C4-2B (cell line): ENCODE measurements at regions not wholly inside any gene's neighbourhood (a gene's known extent, or its start where the extent isn't known, plus 50 kb on each side); places are given as distances from the start of the nearest gene placed in this dataset.
"Not testable (repeated sequence)": the region's sequence is repeated elsewhere in the genome, so short reads cannot be mapped to it uniquely, and the experiment has no call there.

Experiments used
- H3K27ac ChIP-seq: fragments of 450-650 bp; 2 replicates; pipeline ENCODE4 v1.5.1; 2017
- ZFX ChIP-seq: fragments of 450-650 bp; IDR thresholded peaks from 2 replicates; pipeline ENCODE4 v1.6.1; 2017
- TF ChIP-seq, protein P1 (sequence below): fragments of 450-650 bp; conservative IDR thresholded peaks from 2 replicates; pipeline ENCODE4 v1.5.1; 2017; ENCODE audit warnings: mild to moderate bottlenecking

GRCh38 chr9:78172610-78173009 is 63.3 kb upstream of the CEP78 start:
- not testable (repeated sequence) for H3K27ac ChIP-seq

- TF ChIP-seq ZFX: no peak
- TF ChIP-seq, protein P1, sequence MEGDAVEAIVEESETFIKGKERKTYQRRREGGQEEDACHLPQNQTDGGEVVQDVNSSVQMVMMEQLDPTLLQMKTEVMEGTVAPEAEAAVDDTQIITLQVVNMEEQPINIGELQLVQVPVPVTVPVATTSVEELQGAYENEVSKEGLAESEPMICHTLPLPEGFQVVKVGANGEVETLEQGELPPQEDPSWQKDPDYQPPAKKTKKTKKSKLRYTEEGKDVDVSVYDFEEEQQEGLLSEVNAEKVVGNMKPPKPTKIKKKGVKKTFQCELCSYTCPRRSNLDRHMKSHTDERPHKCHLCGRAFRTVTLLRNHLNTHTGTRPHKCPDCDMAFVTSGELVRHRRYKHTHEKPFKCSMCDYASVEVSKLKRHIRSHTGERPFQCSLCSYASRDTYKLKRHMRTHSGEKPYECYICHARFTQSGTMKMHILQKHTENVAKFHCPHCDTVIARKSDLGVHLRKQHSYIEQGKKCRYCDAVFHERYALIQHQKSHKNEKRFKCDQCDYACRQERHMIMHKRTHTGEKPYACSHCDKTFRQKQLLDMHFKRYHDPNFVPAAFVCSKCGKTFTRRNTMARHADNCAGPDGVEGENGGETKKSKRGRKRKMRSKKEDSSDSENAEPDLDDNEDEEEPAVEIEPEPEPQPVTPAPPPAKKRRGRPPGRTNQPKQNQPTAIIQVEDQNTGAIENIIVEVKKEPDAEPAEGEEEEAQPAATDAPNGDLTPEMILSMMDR: no peak
- no peak overlapping the region for H3K27ac ChIP-seq
Measured at GRCh38 chr9:78171651-78172050, 64.2 kb upstream of the CEP78 start.

- no peak for TF ChIP-seq ZFX
- TF ChIP-seq, protein P1: no peak
- H3K27ac ChIP-seq: no peak overlapping the region
Measured at GRCh38 chr9:78169125-78169524, 66.8 kb upstream of the CEP78 start.

- no peak for TF ChIP-seq ZFX
- TF ChIP-seq, protein P1: no peak
- no peak overlapping the region for H3K27ac ChIP-seq
Measured at GRCh38 chr9:78167356-78167755, 68.5 kb upstream of the CEP78 start.

GRCh38 chr9:78163834-78164233 is 72.0 kb upstream of the CEP78 start:
- no peak for TF ChIP-seq ZFX
- TF ChIP-seq, protein P1: no peak
- H3K27ac ChIP-seq: no peak overlapping the region

DNA sequence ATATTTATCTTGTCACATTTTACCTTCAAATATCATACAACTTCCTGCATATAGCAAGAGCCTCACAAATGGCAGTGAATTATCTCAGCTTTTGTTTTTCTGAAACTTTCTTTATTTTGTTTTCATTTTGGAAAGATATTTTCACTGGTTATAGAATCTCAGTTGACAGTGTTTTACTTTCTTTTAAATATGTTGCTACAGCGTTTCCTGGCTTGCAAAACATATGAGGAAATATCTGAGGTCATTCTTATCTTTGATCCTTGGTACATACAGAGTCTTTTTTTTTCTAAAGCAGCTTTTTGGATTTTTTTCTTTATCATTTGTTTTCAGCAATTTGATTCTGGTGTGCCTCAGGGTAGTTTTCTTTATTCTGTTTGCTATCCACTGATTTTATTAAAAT is 77.6 kb upstream of the CEP78 start:
- no peak overlapping the region for H3K27ac ChIP-seq
- no peak for TF ChIP-seq ZFX
- TF ChIP-seq, protein P1: no peak

DNA sequence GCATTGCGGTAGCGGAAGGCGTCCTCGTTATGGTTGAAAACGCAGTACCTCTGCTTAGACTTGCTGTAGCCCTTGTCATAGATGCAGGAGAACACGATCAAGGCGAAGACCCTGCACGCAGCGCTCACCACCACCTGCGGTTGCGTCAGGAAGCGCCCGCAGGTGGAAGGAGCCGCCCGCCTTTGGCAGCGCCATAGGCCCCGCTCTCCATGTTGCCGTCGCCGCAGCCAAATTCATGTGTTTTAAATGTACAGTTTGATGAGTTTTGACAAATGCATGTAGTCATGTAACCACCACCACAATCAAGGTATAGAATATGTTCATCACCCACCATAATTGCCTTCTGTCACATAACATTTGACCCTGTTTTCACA is 84.9 kb upstream of the CEP78 start:
- no peak overlapping the region for H3K27ac ChIP-seq
- no peak for TF ChIP-seq ZFX
- TF ChIP-seq, protein P1: no peak

DNA sequence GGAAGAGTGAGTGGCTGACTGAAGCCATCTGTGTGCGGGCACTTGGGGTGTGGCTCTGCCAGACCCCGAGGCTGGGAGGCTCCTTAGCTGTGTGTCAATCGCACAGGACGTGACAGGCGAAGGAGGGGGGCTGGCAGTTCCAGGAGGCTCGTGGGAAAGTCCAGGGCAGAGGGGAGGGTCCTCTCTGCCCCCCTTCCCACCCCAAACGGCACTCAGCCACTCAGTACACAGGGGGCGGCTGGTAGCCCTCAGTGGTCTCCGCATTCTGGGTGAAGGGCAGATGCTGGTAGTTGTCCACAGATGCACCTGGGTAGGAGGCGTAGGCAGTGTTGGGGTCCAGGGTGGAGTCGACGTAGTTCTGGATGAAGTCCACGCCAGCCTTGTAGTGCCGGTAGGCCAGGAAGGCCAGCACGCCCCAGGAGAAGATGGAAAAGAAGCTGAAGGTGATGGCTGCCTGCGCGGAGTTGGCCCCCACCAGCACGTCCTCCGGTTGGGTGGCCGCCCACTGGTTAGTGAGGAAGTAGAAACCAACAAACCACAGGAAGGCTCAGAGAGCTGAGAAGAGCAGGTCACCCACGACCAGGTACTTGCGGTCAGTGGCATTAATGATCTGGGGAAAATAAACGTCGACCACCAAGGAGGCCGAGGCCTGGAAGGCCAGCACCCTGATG is 85.4 kb upstream of the CEP78 start:
- H3K27ac ChIP-seq: no peak overlapping the region
- TF ChIP-seq, protein P1: no peak
- no peak for TF ChIP-seq ZFX
